ENCODE measurements at regions not wholly inside any gene's neighbourhood (a gene's known extent, or its start where the extent isn't known, plus 50 kb on each side); places are given as distances from the start of the nearest gene placed in this dataset.
"Not testable (repeated sequence)": the region's sequence is repeated elsewhere in the genome, so short reads cannot be mapped to it uniquely, and the experiment has no call there.

DNA sequence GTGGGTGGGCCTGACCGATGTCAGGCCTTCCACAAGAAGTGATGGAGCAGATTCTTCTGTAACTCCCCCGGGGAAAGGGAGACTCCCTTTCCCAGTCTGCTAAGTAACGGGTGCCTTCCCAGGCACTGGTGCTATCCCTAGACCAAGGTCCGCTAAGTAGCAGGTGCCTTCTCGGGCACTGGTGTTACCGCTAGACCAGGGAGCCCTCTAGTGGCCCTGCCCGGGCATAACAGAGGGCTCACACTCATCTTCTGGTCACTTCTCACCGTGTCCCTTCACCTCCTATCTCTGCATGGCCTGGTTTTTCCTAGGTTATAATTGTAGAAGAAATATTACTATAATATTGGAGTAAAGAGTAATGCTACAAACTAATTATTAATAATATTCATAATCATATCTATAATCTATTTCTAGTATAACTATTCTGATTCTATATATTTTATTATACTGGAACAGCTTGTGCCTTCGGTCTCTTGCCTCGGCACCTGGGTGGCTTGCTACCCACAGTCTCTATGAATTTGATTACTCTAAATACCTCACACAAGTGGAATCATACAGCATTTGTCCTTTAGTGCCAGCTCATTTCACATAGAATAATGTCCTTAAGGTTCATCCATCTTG, 1378.7 kb downstream of the XPNPEP1 start:
- no peak for DNase-seq (ENCODE audit: low spot score)

DNA sequence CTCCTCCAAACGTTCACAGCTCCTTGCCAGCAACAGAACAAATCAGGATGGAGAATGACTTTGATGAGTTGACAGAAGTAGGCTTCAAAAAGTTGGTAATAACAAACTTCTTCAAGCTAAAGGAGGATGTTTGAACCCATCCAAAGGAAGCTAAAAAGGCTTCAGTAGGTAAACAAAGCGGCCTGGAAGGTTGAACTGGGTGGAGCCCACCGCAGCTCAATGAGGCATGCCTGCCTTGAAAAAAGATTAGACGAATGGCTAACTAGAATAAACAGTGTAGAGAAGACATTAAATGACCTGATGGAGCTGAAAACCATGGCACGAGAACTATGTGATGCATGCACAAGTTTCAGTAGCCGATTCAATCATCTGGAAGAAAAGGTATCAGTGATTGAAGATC, 1369.0 kb upstream of the SORCS1 start:
- not testable (repeated sequence) for DNase-seq (ENCODE audit: low spot score)

DNA sequence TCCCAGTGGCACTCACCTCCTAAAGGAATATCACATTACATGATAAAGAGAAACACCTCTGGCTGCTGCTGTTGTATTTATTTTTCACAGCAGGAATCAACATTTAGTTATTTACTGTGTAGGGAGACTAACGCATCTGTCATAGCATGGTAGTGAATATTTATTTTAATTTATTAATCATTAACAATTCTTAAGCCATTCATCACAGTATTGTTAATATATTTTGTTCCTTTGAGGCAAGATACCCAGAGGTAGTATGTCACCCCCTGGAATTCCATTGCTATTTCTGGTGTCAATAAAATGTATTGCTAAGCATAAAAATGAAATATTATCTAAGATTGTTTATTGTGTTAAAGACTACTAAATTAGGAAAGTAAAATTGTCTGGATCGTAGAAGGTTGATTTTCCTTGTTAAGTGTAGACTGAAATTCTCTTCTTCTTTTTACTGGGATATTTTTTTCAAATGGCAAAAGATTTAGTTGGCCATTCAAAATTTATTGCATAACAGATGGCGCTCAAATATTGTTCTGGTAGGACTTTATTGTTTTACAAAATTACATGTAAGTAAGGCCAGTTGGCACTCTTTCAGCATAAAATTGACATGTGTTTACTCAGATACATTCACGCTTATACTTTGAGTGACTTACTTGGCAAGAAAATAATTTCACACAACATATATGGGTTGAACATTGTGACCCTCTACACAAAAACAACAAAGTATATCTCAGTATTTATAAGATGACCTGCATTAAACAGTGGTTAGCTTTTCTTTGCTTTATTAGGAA, 1358.7 kb upstream of the SORCS1 start:
- no peak for DNase-seq (ENCODE audit: low spot score)

DNA sequence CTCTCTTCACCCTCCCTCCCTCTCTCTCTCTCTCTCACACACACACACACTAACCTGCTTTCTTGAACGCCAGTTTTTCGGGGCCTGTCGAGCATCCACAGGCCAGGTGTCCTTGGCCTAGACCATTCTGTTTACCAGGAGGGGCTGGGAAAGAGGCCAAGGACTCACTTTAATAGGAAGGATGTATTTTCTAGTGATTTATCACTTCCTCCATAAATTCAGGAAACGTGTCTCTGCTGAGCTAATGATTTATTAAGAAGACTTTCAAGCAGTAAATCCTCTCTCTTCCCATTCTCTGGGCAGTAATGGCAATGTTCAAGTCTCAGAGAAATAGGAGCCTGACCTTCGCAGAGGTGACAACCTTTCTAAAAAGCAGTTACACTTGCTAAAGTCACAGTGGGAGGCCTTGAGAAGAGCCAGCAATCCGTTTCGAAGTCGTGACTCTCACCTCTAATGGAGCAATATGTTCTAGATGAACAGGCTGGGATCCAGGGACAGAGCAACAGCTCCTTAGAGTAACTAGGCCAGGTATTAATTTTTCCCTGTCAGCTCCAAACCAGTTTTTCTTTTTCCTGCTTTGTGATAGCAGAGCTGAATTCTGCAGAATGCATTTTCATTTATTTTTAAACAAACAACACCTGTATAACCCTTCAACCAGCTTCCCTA, 1357.5 kb upstream of the SORCS1 start:
- no peak for DNase-seq (ENCODE audit: low spot score)

DNA sequence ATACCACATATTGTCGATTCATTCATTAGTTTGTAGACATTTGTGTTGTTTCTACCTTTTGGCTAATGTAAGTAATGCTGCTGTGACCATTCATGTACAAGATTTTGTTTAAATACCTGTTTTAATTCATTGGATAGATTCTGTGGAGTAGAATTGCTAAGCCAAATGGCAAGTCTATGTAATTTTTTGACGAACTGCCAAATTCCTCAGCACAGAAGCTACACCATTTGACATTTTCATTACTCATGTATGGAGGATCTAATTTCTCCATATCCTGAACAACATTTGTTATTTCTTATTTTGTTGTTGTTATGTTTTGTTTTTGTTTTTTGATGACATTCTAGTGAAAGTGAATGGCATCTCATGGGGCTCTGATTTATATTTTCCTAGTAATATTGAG, 1351.3 kb upstream of the SORCS1 start:
- DNase-seq (ENCODE audit: low spot score), result no peak

DNA sequence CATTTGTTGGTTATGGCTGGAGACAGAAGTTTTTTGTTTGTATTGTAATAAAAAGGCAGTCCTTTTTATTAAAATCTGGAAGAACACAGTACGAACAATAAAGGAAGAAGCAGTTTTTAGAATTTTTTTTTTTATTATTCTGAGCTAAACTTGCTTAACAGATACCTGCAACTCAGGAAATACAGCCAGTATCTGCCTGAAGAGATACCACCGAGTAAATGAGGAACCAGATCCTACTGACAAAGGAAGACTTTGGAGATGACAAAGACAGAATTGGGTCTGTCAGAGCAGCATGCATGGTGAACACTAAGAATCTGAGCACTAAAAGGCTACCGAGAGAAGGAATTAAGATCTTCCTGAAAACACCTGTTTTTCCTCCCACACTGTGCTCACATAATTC, 1335.9 kb upstream of the SORCS1 start:
- DNase-seq (ENCODE audit: low spot score), result no peak

DNA sequence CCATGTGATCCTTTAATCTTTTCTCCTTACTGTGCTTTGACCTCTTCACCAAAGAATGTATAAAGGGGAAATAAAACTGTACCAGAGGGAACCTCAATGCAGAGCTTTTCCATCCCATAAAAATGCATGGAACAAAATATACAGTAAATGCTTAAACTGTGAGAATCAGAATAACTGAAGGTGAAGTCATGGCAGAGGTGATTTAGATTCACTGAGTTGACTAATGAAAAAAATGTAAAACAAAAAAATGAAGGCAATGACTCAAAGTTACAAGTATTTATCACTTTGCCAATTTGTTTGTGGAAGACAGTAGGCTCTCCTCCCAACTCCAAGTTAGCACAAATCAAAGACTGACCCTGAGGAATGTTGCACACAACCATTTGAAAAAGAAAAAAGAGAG, 1331.6 kb upstream of the SORCS1 start:
- DNase-seq (ENCODE audit: low spot score), result no peak

DNA sequence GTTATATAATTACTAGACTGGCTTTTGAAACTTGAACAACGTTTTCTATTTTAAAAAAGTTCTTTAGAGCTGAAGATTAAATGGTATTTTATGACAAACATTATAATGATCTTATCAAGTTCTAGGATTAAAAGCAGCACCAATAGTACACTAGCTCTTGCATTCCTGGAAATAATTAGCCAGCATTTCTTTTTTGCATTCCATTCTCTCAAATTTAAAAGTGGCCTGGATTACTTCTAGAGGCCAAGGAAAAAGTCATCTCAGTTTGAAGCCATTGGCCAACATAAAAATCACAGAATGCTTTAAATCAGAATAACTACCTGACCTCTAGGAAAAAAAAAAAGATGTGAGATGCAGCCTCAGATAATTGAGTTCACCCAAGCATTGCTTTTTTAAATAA, 1326.4 kb upstream of the SORCS1 start:
- no peak for DNase-seq (ENCODE audit: low spot score)

DNA sequence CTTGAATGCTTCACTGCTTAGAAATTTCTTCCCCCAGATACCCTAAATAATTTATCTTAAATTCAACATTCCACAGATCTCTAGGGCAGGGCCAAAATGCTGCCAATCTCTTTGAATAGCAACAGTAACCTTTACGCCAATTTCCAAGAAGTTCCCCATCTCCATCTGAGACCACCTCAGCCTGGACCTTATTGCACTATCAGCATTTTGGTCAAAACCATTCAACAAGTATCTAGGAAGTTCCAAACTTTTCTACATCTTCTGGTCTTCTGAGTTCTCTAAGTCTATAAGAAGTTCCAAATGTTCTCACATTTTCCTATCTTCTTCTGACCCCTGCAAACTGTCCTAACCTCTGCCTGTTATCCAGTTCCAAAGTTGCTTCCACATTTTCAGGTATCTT, 1306.9 kb upstream of the SORCS1 start:
- DNase-seq (ENCODE audit: low spot score), result no peak

DNA sequence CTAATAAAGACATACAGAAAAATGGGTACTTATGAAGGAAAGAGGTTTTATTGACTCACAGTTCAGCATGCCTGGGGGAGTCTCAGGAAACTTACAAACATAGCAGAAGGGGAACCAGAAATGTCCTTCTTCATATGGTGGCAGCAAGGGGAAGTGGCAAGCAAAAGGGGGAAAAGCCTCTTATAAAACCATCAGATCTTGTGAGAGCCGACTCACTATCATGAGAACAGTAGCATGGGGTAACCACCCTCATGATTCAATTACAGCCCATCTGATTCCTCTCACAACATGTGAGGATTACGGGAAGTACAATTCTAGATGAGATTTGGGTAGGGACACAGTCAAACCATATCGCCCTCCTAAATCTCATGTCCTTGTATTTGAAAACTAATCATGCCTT, 1305.4 kb upstream of the SORCS1 start:
- no peak for DNase-seq (ENCODE audit: low spot score)

DNA sequence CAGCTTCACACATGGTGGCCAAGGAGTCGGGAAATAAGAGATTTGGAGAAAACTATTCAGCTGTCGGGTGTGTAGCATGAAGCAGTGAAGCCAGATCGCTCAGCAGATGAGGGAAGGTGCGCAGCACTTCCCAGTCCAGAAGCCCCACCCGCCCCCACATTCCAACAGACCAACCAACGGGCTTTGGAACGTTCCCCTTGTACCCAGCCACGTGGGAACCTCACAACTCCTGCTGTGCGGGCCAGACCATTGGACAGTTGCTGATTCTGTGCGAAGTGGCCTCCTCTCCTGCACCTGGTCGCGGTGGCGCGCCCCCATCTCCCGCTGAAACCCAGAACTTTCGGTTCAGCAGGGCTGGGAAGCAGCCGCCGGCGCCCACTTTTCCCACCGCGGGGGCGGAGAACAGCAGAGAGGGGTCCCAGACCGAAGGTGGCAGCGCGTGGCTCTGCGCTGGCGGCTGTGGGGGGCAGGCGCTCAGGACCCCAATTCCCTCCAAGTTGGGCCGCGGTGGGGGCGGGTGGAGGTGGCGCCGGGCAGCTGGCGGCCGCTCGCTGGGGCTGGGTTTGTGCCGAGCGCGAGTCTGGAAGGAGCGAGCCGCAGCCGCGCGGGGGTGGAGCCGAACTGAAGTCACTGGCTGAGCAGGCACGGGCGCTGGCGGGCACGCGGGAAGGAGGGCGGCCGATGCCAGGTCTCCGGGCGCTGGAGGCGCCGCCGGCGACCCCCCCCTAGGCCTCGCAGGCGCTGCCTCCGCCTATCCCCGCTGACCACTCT, 1301.5 kb upstream of the SORCS1 start:
- peak; percentile 3 for DNase-seq (ENCODE audit: low spot score)

DNA sequence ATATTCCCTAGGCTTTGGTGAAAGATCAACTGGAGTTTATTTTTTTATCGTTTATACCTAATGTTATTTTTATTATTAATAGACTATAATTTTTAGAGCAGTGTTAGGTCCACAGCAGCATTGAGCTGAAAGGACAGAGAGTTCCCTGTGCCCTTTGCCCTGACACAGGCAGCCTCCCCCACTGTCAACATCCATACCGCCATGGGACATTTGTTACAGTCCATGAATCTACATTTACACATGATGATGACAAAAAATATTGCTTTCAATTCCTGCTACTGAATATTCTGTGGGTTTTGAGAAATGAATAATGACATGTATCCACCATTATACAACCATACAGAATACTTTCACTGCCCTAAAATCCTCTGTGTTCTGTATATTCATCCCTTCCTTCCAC, 1297.5 kb upstream of the SORCS1 start:
- DNase-seq (ENCODE audit: low spot score), result no peak

DNA sequence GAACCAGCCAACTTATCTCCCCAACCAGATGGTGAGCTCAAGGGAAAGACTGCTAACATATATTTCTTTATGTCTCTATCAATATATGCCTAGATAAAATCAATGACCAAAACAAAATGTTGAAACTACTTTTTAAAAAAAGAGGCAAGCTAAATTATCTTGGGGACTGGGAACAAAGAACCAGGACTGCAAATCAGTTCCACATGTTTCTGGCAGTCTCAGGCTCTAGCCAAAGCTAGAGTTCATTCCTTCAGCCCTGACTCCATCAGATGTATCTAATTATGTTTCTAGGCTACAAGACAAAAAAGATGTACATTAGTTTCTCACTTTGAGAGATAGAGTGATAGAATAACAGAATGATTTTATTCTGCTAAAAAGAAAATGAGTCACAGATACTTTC, 1290.3 kb upstream of the SORCS1 start:
- no peak for DNase-seq (ENCODE audit: low spot score)

DNA sequence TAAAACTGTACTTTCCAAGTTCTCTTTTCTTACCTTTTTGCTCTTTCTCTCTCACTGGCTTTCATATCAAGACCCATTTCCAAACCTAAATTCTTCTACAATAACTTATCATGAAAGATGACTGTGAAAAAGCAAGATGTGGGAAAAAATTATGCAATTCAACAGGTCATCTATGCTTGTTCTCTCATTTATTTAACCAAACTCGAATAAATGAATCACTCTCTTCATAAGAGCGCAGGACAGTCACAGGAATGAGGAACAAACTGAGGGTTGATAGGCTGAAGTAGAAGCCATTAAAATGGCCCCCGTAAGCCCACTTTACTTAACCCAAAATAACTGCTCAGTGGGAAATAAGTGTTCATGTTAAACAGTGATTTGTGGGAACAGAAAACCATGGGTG, 1289.7 kb upstream of the SORCS1 start:
- no peak for DNase-seq (ENCODE audit: low spot score)

DNA sequence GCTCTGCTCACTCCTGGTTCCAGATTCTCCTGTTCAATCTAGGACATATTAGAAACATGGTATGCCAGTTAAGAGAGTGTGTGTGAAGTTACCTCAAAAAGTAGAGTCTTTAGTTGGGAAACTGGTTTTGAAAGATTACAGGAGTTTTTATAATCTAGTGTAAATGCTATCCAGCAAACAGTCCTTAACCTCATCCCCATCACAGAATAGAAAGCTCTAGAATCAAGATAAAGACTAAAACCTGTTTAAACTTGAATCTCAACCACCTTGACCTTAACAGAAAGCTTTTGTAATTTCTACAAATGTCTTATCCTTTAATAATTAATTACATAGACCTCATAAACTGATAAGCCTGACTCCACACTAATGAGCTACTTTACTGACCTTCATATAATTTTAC, 1288.7 kb upstream of the SORCS1 start:
- no peak for DNase-seq (ENCODE audit: low spot score)

DNA sequence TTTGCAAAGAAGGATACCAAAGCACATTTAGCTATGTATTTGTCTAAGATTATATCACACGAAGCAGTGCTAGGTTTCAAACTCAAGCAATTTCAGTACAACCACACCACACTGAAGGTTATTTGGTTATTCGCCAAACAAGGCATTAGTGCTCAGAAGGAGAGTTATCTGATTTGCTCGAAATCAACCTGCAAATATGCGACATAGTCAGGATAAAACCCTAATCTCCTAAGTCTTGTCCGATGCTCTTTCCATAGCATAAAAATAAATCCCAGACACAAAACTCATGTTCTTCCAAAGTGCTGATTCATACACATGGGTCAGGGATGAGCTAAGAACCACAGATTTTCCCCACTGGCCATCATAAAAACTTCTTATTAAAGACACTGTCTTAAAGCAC, 1288.0 kb upstream of the SORCS1 start:
- DNase-seq (ENCODE audit: low spot score), result no peak

DNA sequence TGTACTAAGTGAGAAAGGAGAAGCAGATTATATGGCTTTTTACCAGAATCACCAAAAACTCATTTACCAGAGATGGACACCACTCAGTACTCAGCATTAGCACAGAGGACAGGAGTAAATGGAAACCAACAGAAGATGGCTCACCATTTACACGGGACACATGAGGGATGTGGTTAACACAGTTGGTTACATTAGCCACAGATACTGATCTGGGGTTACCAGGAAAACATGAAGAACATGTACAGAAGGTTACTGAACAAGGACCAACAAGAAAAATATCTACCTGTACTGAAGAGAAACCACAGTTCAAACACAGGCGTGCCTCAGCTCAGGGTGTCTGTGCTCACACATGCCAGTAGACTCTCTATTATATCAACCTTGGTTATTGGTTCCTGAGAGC, 1285.8 kb upstream of the SORCS1 start:
- no peak for DNase-seq (ENCODE audit: low spot score)

DNA sequence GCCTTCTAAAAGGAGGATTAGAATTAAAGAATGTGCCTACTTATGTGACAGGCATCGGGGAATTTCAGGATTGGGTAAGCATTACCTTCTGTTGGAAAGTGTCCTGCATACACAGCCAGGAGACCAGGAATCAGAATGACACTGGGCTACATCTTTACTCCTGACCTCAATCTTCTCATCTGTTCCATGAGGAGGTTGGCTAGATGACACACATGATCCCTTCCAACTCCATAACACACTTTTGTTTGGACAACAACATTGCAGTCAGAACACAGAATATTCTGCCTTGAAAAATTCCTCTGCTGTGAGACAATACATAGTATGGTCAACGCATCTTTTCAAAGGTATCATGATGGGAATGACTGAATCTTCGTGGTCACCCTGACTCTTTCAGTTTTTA, 1281.2 kb upstream of the SORCS1 start:
- DNase-seq (ENCODE audit: low spot score), result no peak

DNA sequence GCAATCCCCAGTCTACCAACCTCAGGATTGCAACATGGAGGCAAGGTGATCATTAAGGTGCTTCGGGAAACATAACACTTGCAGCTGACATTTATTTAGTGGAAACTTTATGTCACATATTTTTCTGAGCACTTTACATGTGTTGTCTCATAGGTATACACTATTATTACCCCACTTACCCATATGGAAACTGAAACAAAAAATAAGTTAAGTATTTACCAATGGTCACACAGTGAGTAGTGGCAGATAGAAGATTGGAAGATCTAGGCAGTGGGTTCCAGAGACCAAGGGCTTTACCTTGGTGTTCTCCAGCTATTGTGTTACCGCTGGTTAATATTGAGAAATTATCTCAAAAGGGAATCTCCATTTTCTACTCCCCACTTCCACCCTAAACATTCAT, 1279.1 kb upstream of the SORCS1 start:
- DNase-seq (ENCODE audit: low spot score), result no peak

DNA sequence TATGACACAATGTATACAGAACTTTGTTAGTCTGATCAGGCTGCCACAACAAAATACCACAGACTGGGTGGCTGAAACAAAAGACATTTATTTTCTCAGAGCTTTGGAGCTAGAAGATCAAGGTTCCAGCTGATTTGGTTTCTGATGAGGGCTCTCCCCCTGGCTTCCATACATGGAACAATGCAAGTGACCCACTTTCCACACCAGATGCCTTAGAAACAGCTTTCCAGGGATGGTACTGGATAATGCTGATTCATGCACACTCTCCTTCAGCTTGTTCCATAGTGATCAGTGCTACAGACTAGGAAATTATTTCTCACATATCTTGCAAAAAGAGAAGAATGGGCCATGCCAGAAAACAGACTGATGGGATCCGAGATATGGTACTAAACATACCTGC, 1274.9 kb upstream of the SORCS1 start:
- no peak for DNase-seq (ENCODE audit: low spot score)

DNA sequence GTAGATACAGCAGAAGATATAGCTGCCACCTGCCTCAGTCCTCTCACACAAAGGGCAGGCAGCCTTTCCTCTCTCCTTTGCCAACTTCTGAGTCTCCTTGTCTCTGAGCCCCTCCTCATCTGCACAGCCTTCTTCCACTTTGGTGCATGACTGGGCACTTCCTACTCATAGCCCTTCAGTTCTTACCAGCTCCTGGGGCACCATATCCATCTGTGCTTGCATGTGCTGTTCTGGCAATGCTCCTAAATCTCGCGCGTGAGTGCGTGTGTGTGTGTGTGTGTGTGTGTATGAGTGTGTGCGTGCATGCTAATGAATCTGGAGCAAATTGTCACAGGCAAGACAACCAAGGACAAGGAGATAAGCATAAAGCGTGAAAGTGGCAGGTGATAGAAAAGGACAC, 1271.6 kb upstream of the SORCS1 start:
- no peak for DNase-seq (ENCODE audit: low spot score)

DNA sequence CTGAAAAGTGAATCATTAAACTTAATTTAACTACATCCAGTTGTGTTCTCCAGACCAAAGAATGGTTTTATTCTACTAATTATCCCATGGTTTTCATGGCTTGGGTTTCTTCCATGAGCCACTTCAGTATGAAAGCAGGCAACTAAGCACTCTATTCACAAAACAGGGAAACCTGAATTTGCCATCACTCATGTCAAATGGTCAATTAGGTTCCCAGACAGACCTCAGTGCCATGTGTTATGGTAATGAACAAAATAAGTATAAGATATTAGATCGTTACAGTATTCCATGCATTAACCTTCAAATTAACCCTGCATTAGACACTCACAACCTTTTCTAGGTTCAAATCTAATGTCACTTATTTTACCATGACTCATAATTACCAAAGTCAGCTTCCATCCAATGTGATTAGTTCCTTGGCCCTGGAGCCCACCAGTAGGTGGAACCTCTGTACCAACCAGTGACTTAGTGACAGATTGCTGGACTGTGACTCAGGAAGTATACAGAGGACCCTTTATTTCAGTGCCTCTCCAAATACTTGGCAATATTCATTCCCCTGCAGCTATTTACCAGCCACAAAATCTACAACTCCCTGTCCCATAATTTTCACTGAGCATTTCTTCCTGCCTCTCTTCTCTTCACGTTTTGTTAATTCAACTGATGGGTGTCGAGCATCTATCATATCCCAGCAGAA, 1270.2 kb upstream of the SORCS1 start:
- DNase-seq (ENCODE audit: low spot score), result no peak
